ENCODE measurements at regions not wholly inside any gene's neighbourhood (a gene's known extent, or its start where the extent isn't known, plus 50 kb on each side); places are given as distances from the start of the nearest gene placed in this dataset.

GRCh38 chr13:26469602-26470001 is 87.9 kb upstream of the WASF3 start:
- Histone ChIP-seq H3K9me3 (ENCODE audit: control insufficient read depth, low read length) (no peaks in the 10 kb centered on the region), H3K4me3 (ENCODE audit: insufficient read depth, low read depth, low read length, poor library complexity, severe bottlenecking) (no peak overlapping the region), H3K27me3 (replicated peaks; ENCODE audit: control insufficient read depth, insufficient read depth, low read length, poor library complexity, severe bottlenecking) (no peaks in the 10 kb centered on the region), H3K4me1 (ENCODE audit: control insufficient read depth, insufficient read depth, low read length, poor library complexity, severe bottlenecking) (no peaks in the 10 kb centered on the region), H3K27ac (ENCODE audit: insufficient read depth, low read length, poor library complexity, severe bottlenecking) (no peak overlapping the region), H3K36me3 (ENCODE audit: control insufficient read depth, insufficient read depth, low read length) (no peaks in the 10 kb centered on the region)
- DNase-seq, result no peak

- Histone ChIP-seq H3K9me3 (ENCODE audit: control insufficient read depth, low read length) (no peaks in the 10 kb centered on the region), H3K27me3 (replicated peaks; ENCODE audit: control insufficient read depth, insufficient read depth, low read length, poor library complexity, severe bottlenecking) (no peaks in the 10 kb centered on the region), H3K4me3 (ENCODE audit: insufficient read depth, low read depth, low read length, poor library complexity, severe bottlenecking) (no peak overlapping the region), H3K4me1 (ENCODE audit: control insufficient read depth, insufficient read depth, low read length, poor library complexity, severe bottlenecking) (no peaks in the 10 kb centered on the region), H3K36me3 (ENCODE audit: control insufficient read depth, insufficient read depth, low read length) (no peaks in the 10 kb centered on the region), H3K27ac (ENCODE audit: insufficient read depth, low read length, poor library complexity, severe bottlenecking) (no peak overlapping the region)
- no peak for DNase-seq
Measured at GRCh38 chr13:26471807-26472206, 85.7 kb upstream of the WASF3 start.

- Histone ChIP-seq H3K27me3 (replicated peaks; ENCODE audit: control insufficient read depth, insufficient read depth, low read length, poor library complexity, severe bottlenecking) (no peaks in the 10 kb centered on the region), H3K36me3 (ENCODE audit: control insufficient read depth, insufficient read depth, low read length) (no peaks in the 10 kb centered on the region), H3K4me1 (ENCODE audit: control insufficient read depth, insufficient read depth, low read length, poor library complexity, severe bottlenecking) (no peaks in the 10 kb centered on the region), H3K4me3 (ENCODE audit: insufficient read depth, low read depth, low read length, poor library complexity, severe bottlenecking) (no peak overlapping the region), H3K9me3 (ENCODE audit: control insufficient read depth, low read length) (no peaks in the 10 kb centered on the region), H3K27ac (ENCODE audit: insufficient read depth, low read length, poor library complexity, severe bottlenecking) (no peak overlapping the region)
- no peak for DNase-seq
Measured at GRCh38 chr13:26473571-26474230, 83.8 kb upstream of the WASF3 start.

- Histone ChIP-seq H3K27me3 (replicated peaks; ENCODE audit: control insufficient read depth, insufficient read depth, low read length, poor library complexity, severe bottlenecking) (no peaks in the 10 kb centered on the region), H3K4me3 (ENCODE audit: insufficient read depth, low read depth, low read length, poor library complexity, severe bottlenecking) (no peak overlapping the region), H3K4me1 (ENCODE audit: control insufficient read depth, insufficient read depth, low read length, poor library complexity, severe bottlenecking) (no peaks in the 10 kb centered on the region), H3K27ac (ENCODE audit: insufficient read depth, low read length, poor library complexity, severe bottlenecking) (no peak overlapping the region), H3K36me3 (ENCODE audit: control insufficient read depth, insufficient read depth, low read length) (no peaks in the 10 kb centered on the region), H3K9me3 (ENCODE audit: control insufficient read depth, low read length) (no peaks in the 10 kb centered on the region)
- no peak for DNase-seq
Measured at GRCh38 chr13:26474286-26474685, 83.2 kb upstream of the WASF3 start.

DNA sequence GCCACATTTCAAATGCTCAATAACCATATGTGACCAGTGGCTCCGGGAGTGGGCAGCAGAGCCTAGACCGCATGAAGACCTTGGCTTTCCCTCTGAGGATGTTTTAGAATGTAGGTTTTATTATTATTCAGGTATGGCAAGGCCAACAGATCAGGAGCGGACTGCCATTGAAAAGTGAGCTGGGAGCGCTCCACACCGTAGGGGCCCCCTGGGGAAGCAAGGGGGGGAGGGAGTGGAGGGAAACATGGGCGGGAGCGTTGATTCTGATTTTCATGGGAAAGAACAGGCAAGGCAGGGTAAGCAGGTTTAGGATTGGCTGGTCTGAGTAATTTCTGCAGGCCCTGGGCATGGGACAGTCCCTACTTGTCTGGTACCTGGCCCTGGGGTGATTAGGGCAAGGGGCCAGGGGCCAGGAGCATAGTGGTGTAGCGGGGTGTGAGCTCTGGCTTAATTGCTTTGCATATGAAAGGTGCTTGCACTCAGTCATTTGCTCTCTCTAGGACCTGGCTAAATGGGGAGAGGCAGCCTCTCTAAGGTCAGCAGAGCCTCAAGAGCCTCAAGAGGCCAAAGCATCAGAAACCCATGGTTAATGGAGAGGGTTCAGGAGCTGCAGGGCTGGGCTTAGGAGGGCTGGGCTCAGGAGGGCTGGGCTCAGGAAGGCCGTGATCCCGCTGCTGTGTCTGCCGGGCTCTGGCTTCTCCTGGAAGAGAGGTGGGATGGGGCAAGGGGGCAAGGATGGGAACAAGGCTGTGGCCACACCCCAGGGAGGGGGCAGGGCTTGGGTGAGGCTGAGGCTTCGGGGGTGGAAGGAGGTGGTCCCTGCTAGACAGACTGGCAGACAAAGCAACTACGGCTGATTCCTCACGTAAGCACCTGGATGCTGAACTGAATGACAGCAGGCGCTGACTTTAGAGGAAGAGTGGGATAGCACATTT is 82.0 kb upstream of the WASF3 start:
- Histone ChIP-seq H3K36me3 (ENCODE audit: control insufficient read depth, insufficient read depth, low read length) (no peaks in the 10 kb centered on the region), H3K27ac (ENCODE audit: insufficient read depth, low read length, poor library complexity, severe bottlenecking) (no peak overlapping the region), H3K9me3 (ENCODE audit: control insufficient read depth, low read length) (no peaks in the 10 kb centered on the region), H3K4me3 (ENCODE audit: insufficient read depth, low read depth, low read length, poor library complexity, severe bottlenecking) (no peak overlapping the region), H3K4me1 (ENCODE audit: control insufficient read depth, insufficient read depth, low read length, poor library complexity, severe bottlenecking) (no peaks in the 10 kb centered on the region), H3K27me3 (replicated peaks; ENCODE audit: control insufficient read depth, insufficient read depth, low read length, poor library complexity, severe bottlenecking) (no peaks in the 10 kb centered on the region)
- no peak for DNase-seq

- H3K4me3 ChIP-seq (ENCODE audit: insufficient read depth, low read depth, low read length, poor library complexity, severe bottlenecking), result no peak overlapping the region
Measured at GRCh38 chr13:26476111-26476781, 81.2 kb upstream of the WASF3 start.

DNA sequence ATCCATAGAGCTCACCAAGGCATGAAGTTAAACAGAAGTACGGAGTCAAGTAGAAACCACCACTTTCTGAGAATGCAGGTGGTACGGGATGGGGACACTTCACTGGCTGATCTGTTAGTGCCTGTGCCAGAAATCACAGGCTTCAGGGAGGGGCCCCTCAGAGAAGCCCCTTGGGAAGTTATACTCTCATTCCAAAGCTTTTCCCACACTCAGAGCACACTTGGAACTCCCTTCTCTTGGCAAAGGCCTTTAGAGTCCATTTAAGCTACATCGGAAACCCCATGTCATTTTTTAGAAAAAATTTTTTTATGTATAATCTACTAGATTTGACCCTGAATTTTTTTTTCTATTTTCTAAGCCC is 80.7 kb upstream of the WASF3 start:
- H3K27ac ChIP-seq (ENCODE audit: insufficient read depth, low read length, poor library complexity, severe bottlenecking), result no peak overlapping the region
- no peaks in the 10 kb centered on the region for H3K36me3 ChIP-seq (ENCODE audit: control insufficient read depth, insufficient read depth, low read length)
- H3K4me3 ChIP-seq (ENCODE audit: insufficient read depth, low read depth, low read length, poor library complexity, severe bottlenecking), result no peak overlapping the region
- no peaks in the 10 kb centered on the region for H3K27me3 ChIP-seq (replicated peaks; ENCODE audit: control insufficient read depth, insufficient read depth, low read length, poor library complexity, severe bottlenecking)
- no peaks in the 10 kb centered on the region for H3K4me1 ChIP-seq (ENCODE audit: control insufficient read depth, insufficient read depth, low read length, poor library complexity, severe bottlenecking)
- no peaks in the 10 kb centered on the region for H3K9me3 ChIP-seq (ENCODE audit: control insufficient read depth, low read length)
- DNase-seq, result no peak

More at GRCh38 chr13:26476111-26476781, 81.2 kb upstream of the WASF3 start:
- no peaks in the 10 kb centered on the region for H3K9me3 ChIP-seq (ENCODE audit: control insufficient read depth, low read length)
- no peaks in the 10 kb centered on the region for H3K4me1 ChIP-seq (ENCODE audit: control insufficient read depth, insufficient read depth, low read length, poor library complexity, severe bottlenecking)
- H3K36me3 ChIP-seq (ENCODE audit: control insufficient read depth, insufficient read depth, low read length), result no peaks in the 10 kb centered on the region
- DNase-seq, result no peak
- H3K27ac ChIP-seq (ENCODE audit: insufficient read depth, low read length, poor library complexity, severe bottlenecking), result no peak overlapping the region
- no peaks in the 10 kb centered on the region for H3K27me3 ChIP-seq (replicated peaks; ENCODE audit: control insufficient read depth, insufficient read depth, low read length, poor library complexity, severe bottlenecking)

GRCh38 chr13:26477681-26478080 is 79.8 kb upstream of the WASF3 start:
- peaks cover under 1% of the 10 kb centered on the region for H3K4me1 ChIP-seq (ENCODE audit: control insufficient read depth, insufficient read depth, low read length, poor library complexity, severe bottlenecking)
- H3K36me3 ChIP-seq (ENCODE audit: control insufficient read depth, insufficient read depth, low read length), result no peaks in the 10 kb centered on the region
- no peaks in the 10 kb centered on the region for H3K9me3 ChIP-seq (ENCODE audit: control insufficient read depth, low read length)
- no peak for DNase-seq
- no peaks in the 10 kb centered on the region for H3K27me3 ChIP-seq (replicated peaks; ENCODE audit: control insufficient read depth, insufficient read depth, low read length, poor library complexity, severe bottlenecking)
- no peak overlapping the region for H3K4me3 ChIP-seq (ENCODE audit: insufficient read depth, low read depth, low read length, poor library complexity, severe bottlenecking)
- no peak overlapping the region for H3K27ac ChIP-seq (ENCODE audit: insufficient read depth, low read length, poor library complexity, severe bottlenecking)

DNA sequence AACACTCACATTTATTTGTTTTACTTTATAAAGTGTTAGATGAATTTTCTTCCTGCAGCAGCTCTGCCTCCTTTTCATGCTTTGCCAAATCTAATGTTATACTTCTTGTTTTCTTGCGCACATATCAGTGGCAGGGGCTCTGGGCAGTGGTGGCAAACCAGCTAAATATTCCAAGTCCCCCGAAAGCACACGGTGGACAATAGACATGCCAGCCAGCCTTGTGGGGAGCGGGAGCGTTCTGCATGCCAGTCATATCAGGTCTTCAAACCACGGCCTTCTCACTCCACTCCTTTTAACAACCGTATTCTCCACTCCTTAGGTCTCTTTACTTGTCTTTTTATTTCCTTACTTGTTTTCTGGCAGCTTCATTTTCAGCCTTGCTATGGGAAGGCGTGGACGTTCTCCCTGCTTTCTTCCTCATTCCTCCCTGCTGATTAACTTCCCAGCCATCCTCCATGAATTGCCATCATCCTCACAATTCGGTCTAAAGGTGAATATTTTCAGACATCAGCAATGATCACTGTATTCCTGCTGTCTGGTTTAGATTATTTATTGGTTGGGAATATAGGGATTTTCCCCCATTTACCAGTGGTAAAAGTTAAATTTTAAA is 77.1 kb upstream of the WASF3 start:
- Histone ChIP-seq H3K4me1 (ENCODE audit: control insufficient read depth, insufficient read depth, low read length, poor library complexity, severe bottlenecking) (peaks cover 13% of the 10 kb centered on the region), H3K27ac (ENCODE audit: insufficient read depth, low read length, poor library complexity, severe bottlenecking) (no peak overlapping the region), H3K36me3 (ENCODE audit: control insufficient read depth, insufficient read depth, low read length) (no peaks in the 10 kb centered on the region), H3K9me3 (ENCODE audit: control insufficient read depth, low read length) (no peaks in the 10 kb centered on the region), H3K27me3 (replicated peaks; ENCODE audit: control insufficient read depth, insufficient read depth, low read length, poor library complexity, severe bottlenecking) (no peaks in the 10 kb centered on the region), H3K4me3 (ENCODE audit: insufficient read depth, low read depth, low read length, poor library complexity, severe bottlenecking) (no peak overlapping the region)
- DNase-seq, result no peak

All from effector memory CD4-positive, alpha-beta T cell (primary cell).